Loucy (cell line): ENCODE measurements at regions not wholly inside any gene's neighbourhood (a gene's known extent, or its start where the extent isn't known, plus 50 kb on each side); places are given as distances from the start of the nearest gene placed in this dataset.

Source experiments
- EZH2phosphoT487 ChIP-seq: fragments of 200-600 bp; IDR thresholded peaks from 2 replicates; pipeline ENCODE4 v1.6.1; 2018; ENCODE audit warnings: antibody characterized with exemption, mild to moderate bottlenecking, moderate library complexity, borderline replicate concordance
- TF ChIP-seq, protein P1 (sequence below): fragments of 200-600 bp; sonication (generic); conservative IDR thresholded peaks from 2 replicates; pipeline ENCODE4 v1.5.1; 2014; ENCODE audit warnings: mild to moderate bottlenecking, antibody characterized with exemption, low read length

DNA sequence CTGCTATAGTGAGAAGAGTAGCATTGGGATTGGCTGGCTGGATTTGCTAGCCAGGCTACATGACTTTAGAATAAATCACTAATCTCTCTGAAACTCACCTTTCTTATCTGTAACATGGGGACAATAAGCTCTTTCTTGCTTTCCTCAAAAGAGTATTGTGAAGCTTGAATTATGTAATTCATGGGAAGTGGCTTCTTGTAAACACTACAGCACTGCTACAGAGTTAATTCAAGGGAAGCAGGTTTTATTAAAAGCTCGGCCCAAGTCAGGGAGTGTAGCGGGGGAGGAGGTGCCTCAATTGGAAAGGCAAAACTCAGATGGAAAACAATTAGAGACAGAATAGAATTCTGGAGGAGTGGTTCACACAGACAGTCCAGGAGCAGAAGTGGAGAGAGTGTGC is 100.9 kb upstream of the CELF4 start:
- TF ChIP-seq, protein P1, sequence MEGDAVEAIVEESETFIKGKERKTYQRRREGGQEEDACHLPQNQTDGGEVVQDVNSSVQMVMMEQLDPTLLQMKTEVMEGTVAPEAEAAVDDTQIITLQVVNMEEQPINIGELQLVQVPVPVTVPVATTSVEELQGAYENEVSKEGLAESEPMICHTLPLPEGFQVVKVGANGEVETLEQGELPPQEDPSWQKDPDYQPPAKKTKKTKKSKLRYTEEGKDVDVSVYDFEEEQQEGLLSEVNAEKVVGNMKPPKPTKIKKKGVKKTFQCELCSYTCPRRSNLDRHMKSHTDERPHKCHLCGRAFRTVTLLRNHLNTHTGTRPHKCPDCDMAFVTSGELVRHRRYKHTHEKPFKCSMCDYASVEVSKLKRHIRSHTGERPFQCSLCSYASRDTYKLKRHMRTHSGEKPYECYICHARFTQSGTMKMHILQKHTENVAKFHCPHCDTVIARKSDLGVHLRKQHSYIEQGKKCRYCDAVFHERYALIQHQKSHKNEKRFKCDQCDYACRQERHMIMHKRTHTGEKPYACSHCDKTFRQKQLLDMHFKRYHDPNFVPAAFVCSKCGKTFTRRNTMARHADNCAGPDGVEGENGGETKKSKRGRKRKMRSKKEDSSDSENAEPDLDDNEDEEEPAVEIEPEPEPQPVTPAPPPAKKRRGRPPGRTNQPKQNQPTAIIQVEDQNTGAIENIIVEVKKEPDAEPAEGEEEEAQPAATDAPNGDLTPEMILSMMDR = no peak
- no peak for TF ChIP-seq EZH2phosphoT487
